NT2/D1 (cell line): ENCODE measurements at regions not wholly inside any gene's neighbourhood (a gene's known extent, or its start where the extent isn't known, plus 50 kb on each side); places are given as distances from the start of the nearest gene placed in this dataset.

ENCODE experiments used
- SUZ12 ChIP-seq: IDR thresholded peaks from 2 replicates; pipeline ENCODE4 v1.6.1; 2011; ENCODE audit not compliant: insufficient read length, insufficient read depth; ENCODE audit errors: extremely low read depth
- YY1 ChIP-seq: IDR thresholded peaks from 2 replicates; pipeline ENCODE4 v1.6.1; 2011; ENCODE audit not compliant: insufficient read length, insufficient read depth
- ZNF274 ChIP-seq: IDR thresholded peaks from 2 replicates; pipeline ENCODE4 v1.6.1; 2011; ENCODE audit warnings: mild to moderate bottlenecking, low read depth, low read length

- TF ChIP-seq YY1 (no peak), ZNF274 (no peak), SUZ12 (no peak)
Observed at GRCh38 chr22:48438096-48438495, 1389.6 kb downstream of the BRD1 start.
